ENCODE measurements at regions not wholly inside any gene's neighbourhood (a gene's known extent, or its start where the extent isn't known, plus 50 kb on each side); places are given as distances from the start of the nearest gene placed in this dataset.

GRCh38 chr21:37983336-37984095 is 67.3 kb upstream of the KCNJ6 start:
- H3K27ac ChIP-seq (ENCODE audit: low read depth, low read length, poor library complexity, severe bottlenecking) = no peak overlapping the region
- no peak for DNase-seq (ENCODE audit: low spot score)
- no peaks in the 10 kb centered on the region for H3K9me3 ChIP-seq (ENCODE audit: low read depth, low read length, poor library complexity, severe bottlenecking)
- no peak for TF ChIP-seq EZH2 (IDR thresholded peaks at IDR 0.05; ENCODE audit: borderline replicate concordance, low read depth, low read length, poor library complexity, severe bottlenecking)
- TF ChIP-seq, protein P1, sequence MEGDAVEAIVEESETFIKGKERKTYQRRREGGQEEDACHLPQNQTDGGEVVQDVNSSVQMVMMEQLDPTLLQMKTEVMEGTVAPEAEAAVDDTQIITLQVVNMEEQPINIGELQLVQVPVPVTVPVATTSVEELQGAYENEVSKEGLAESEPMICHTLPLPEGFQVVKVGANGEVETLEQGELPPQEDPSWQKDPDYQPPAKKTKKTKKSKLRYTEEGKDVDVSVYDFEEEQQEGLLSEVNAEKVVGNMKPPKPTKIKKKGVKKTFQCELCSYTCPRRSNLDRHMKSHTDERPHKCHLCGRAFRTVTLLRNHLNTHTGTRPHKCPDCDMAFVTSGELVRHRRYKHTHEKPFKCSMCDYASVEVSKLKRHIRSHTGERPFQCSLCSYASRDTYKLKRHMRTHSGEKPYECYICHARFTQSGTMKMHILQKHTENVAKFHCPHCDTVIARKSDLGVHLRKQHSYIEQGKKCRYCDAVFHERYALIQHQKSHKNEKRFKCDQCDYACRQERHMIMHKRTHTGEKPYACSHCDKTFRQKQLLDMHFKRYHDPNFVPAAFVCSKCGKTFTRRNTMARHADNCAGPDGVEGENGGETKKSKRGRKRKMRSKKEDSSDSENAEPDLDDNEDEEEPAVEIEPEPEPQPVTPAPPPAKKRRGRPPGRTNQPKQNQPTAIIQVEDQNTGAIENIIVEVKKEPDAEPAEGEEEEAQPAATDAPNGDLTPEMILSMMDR (conservative IDR thresholded peaks at IDR 0.05; ENCODE audit: low read depth, low read length) = no peak
- intact Hi-C loops (cut with micrococcal nuclease; ENCODE audit: unreplicated experiment) = no loop called here
- peaks cover 21% of the 10 kb centered on the region for H3K27me3 ChIP-seq (replicated peaks; ENCODE audit: insufficient read depth, low read depth, low read length, poor library complexity)
- no TSS peak for BruUV-seq (replicated peaks)
- CTCF ChIA-PET = no interaction called here
- POLR2A ChIA-PET (ENCODE audit: low non-redundant PET) = no interaction called here
- no peaks in the 10 kb centered on the region for H3K4me1 ChIP-seq (ENCODE audit: insufficient read depth, low read length, poor library complexity, severe bottlenecking)
- H3K4me3 ChIP-seq (ENCODE audit: low read depth, low read length, poor library complexity, severe bottlenecking) = no peak overlapping the region
- no peaks in the 10 kb centered on the region for H3K36me3 ChIP-seq (ENCODE audit: insufficient read depth, low read length, poor library complexity, severe bottlenecking)

GRCh38 chr21:37984416-37984815 is 68.2 kb upstream of the KCNJ6 start:
- BruUV-seq (replicated peaks) = no TSS peak
- ChIA-PET CTCF (no interaction called here), POLR2A (ENCODE audit: low non-redundant PET) (no interaction called here)
- no peaks in the 10 kb centered on the region for H3K9me3 ChIP-seq (ENCODE audit: low read depth, low read length, poor library complexity, severe bottlenecking)
- H3K27ac ChIP-seq (ENCODE audit: low read depth, low read length, poor library complexity, severe bottlenecking) = no peak overlapping the region
- H3K36me3 ChIP-seq (ENCODE audit: insufficient read depth, low read length, poor library complexity, severe bottlenecking) = no peaks in the 10 kb centered on the region
- peaks cover 21% of the 10 kb centered on the region for H3K27me3 ChIP-seq (replicated peaks; ENCODE audit: insufficient read depth, low read depth, low read length, poor library complexity)
- no peak overlapping the region for H3K4me3 ChIP-seq (ENCODE audit: low read depth, low read length, poor library complexity, severe bottlenecking)
- no peaks in the 10 kb centered on the region for H3K4me1 ChIP-seq (ENCODE audit: insufficient read depth, low read length, poor library complexity, severe bottlenecking)
- TF ChIP-seq, protein P1 (conservative IDR thresholded peaks at IDR 0.05; ENCODE audit: low read depth, low read length) = no peak
- no peak for TF ChIP-seq EZH2 (IDR thresholded peaks at IDR 0.05; ENCODE audit: borderline replicate concordance, low read depth, low read length, poor library complexity, severe bottlenecking)
- DNase-seq (ENCODE audit: low spot score) = no peak
- intact Hi-C loops (cut with micrococcal nuclease; ENCODE audit: unreplicated experiment) = no loop called here

DNA sequence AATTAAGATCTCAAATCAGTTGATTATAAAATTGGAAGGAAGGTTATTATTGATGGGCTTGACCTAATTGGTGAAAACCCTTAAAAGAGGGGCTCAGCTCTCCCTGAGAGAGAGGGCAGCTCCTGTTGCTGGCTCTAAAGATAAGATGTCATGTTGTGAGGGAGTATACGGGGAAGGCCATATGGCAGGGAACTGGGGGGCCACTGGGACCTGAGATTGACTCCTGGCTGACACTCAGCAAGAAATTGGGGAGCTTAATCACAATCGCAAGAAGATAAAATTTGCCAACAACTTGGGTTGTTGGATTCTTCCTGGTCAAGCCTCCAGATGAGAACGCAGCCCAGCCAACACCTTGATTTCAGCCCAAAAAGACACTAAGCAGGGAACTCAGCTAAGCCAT is 69.7 kb upstream of the KCNJ6 start:
- DNase-seq (ENCODE audit: low spot score) = no peak
- no peaks in the 10 kb centered on the region for H3K36me3 ChIP-seq (ENCODE audit: insufficient read depth, low read length, poor library complexity, severe bottlenecking)
- H3K27me3 ChIP-seq (replicated peaks; ENCODE audit: insufficient read depth, low read depth, low read length, poor library complexity) = peaks cover 7% of the 10 kb centered on the region
- no peak overlapping the region for H3K27ac ChIP-seq (ENCODE audit: low read depth, low read length, poor library complexity, severe bottlenecking)
- ChIA-PET POLR2A (ENCODE audit: low non-redundant PET) (no interaction called here), CTCF (no interaction called here)
- H3K9me3 ChIP-seq (ENCODE audit: low read depth, low read length, poor library complexity, severe bottlenecking) = no peaks in the 10 kb centered on the region
- intact Hi-C loops (cut with micrococcal nuclease; ENCODE audit: unreplicated experiment) = no loop called here
- no peak overlapping the region for H3K4me3 ChIP-seq (ENCODE audit: low read depth, low read length, poor library complexity, severe bottlenecking)
- TF ChIP-seq, protein P1 (conservative IDR thresholded peaks at IDR 0.05; ENCODE audit: low read depth, low read length) = no peak
- no peak for TF ChIP-seq EZH2 (IDR thresholded peaks at IDR 0.05; ENCODE audit: borderline replicate concordance, low read depth, low read length, poor library complexity, severe bottlenecking)
- H3K4me1 ChIP-seq (ENCODE audit: insufficient read depth, low read length, poor library complexity, severe bottlenecking) = no peaks in the 10 kb centered on the region
- no TSS peak for BruUV-seq (replicated peaks)

All from A673 (cell line).